Endothelial cell of umbilical vein (primary cell): ENCODE measurements at regions not wholly inside any gene's neighbourhood (a gene's known extent, or its start where the extent isn't known, plus 50 kb on each side); places are given as distances from the start of the nearest gene placed in this dataset.

Experiments
- BruUV-seq: library from RNA; stranded (reverse); fragments of 400-500 nt; replicated peaks from 2 replicates; lab custom pipeline; 2021; lab: Mats Ljungman, UMichigan
- CTCF ChIA-PET: fragments of 300-600, 350-600 bp; sonication (Branson Sonifier 250); formaldehyde crosslinking; loops from one replicate; lab custom pipeline; 2021; ENCODE audit warnings: antibody characterized with exemption, inconsistent platforms; lab: Charles Lee
- POLR2A ChIA-PET: fragments of 300-600, 350-600 bp; sonication (Branson Sonifier 250); formaldehyde crosslinking; loops from one replicate; lab custom pipeline; 2021; ENCODE audit warnings: antibody characterized with exemption, inconsistent platforms; lab: Charles Lee
- DNase-seq: peaks from one replicate; pipeline ENCODE4 v3.0.0-alpha.2; 2011; ENCODE audit warnings: low read depth, low spot score
- FAIRE-seq: peaks from 2 replicates; lab custom pipeline; 2011; peaks lifted over from hg19 to GRCh38; lab: Jason Lieb, UNC
- H2AFZ ChIP-seq: 2 replicates; pipeline ENCODE4 v1.6.0; 2012; ENCODE audit warnings: low read depth, low read length, control low read depth, inconsistent platforms
- H3K27ac ChIP-seq: 2 replicates; pipeline ENCODE4 v1.5.1; 2011; ENCODE audit warnings: low read depth, mild to moderate bottlenecking, control low read depth, low read length, moderate library complexity; ENCODE audit not compliant: insufficient read depth
- H3K27me3 ChIP-seq, 2 experiments: 2 replicates each; pipeline versions ENCODE4 v1.6.0 to v1.6.1; 2011; ENCODE audit warnings: low read length in 2 of 2, mixed read lengths in 1 of 2; ENCODE audit not compliant: control insufficient read depth in 2 of 2, insufficient read depth in 2 of 2
- H3K36me3 ChIP-seq, 2 experiments: 2 replicates in 1 of 2; 3 replicates in 1 of 2; pipeline ENCODE4 v1.5.1; 2011; ENCODE audit warnings: low read length in 2 of 2, mild to moderate bottlenecking in 1 of 2, moderate library complexity in 1 of 2; ENCODE audit not compliant: control insufficient read depth in 2 of 2, insufficient read depth in 2 of 2; ENCODE audit errors: extremely low read depth in 1 of 2
- H3K4me1 ChIP-seq: 3 replicates; pipeline ENCODE4 v1.5.1; 2011; ENCODE audit warnings: mild to moderate bottlenecking, low read length; ENCODE audit not compliant: control insufficient read depth, insufficient read depth; ENCODE audit errors: extremely low read depth
- H3K4me2 ChIP-seq: 2 replicates; pipeline ENCODE4 v1.6.1; 2011; ENCODE audit warnings: low read length, control low read depth, mixed read lengths; ENCODE audit not compliant: insufficient read depth
- H3K4me3 ChIP-seq, 3 experiments: fragments of 200-600 bp in 1 of 3; sonication (generic), shearing (Covaris generic) in 1 of 3; replicated peaks in 1 of 3; 2 replicates each; pipeline ENCODE4 v1.5.1; 2011 to 2016; ENCODE audit warnings: control low read depth in 3 of 3, low read length in 3 of 3, mild to moderate bottlenecking in 2 of 3, inconsistent platforms in 1 of 3, low read depth in 1 of 3, moderate library complexity in 1 of 3; ENCODE audit not compliant: insufficient read depth in 1 of 3
- H3K79me2 ChIP-seq: 2 replicates; pipeline ENCODE4 v1.6.0; 2012; ENCODE audit warnings: low read length, inconsistent platforms; ENCODE audit not compliant: control insufficient read depth, insufficient read depth
- H3K9ac ChIP-seq: replicated peaks from 2 replicates; pipeline ENCODE3; 2011; ENCODE audit warnings: low read length, control low read depth; ENCODE audit not compliant: insufficient read depth; ENCODE audit errors: extremely low read depth
- H3K9me1 ChIP-seq: replicated peaks from 3 replicates; pipeline ENCODE4 v1.6.0; 2011; ENCODE audit warnings: mild to moderate bottlenecking, low read length; ENCODE audit not compliant: control insufficient read depth, insufficient read depth; ENCODE audit errors: extremely low read depth
- H3K9me3 ChIP-seq: replicated peaks from 2 replicates; pipeline ENCODE4 v1.5.1; 2012; ENCODE audit warnings: low read length, inconsistent platforms; ENCODE audit not compliant: control insufficient read depth, insufficient read depth
- H4K20me1 ChIP-seq: replicated peaks from 2 replicates; pipeline ENCODE3; 2011; ENCODE audit warnings: mild to moderate bottlenecking, low read length; ENCODE audit not compliant: control insufficient read depth, insufficient read depth; ENCODE audit errors: extremely low read depth
- EZH2 ChIP-seq: IDR thresholded peaks from 2 replicates; pipeline ENCODE4 v1.6.1; 2012; ENCODE audit warnings: borderline replicate concordance, low read depth, mild to moderate bottlenecking, moderate library complexity, low read length, inconsistent platforms; ENCODE audit not compliant: severe bottlenecking
- FOS ChIP-seq: IDR thresholded peaks from 2 replicates; pipeline ENCODE4 v1.6.1; 2011; ENCODE audit warnings: mild to moderate bottlenecking, low read length, moderate library complexity, borderline replicate concordance; ENCODE audit not compliant: insufficient read depth
- GATA2 ChIP-seq: IDR thresholded peaks from 2 replicates; pipeline ENCODE4 v1.7.0; 2011; ENCODE audit warnings: low read depth, mild to moderate bottlenecking, moderate library complexity, mixed read lengths, low read length; ENCODE audit not compliant: insufficient read length, insufficient read depth
- JUN ChIP-seq: IDR thresholded peaks from 2 replicates; pipeline ENCODE4 v1.6.1; 2011; ENCODE audit warnings: borderline replicate concordance, low read depth; ENCODE audit not compliant: insufficient read length, insufficient read depth
- MAX ChIP-seq: IDR thresholded peaks from 2 replicates; pipeline ENCODE4 v1.6.1; 2011; ENCODE audit not compliant: insufficient read depth, insufficient read length
- MYC ChIP-seq: IDR thresholded peaks from one replicate; pipeline ENCODE4 v1.6.1; 2011; ENCODE audit warnings: mild to moderate bottlenecking, low read depth, low read length
- POLR2A ChIP-seq: IDR thresholded peaks from 2 replicates; pipeline ENCODE4 v1.6.1; 2012; ENCODE audit warnings: low read depth, mild to moderate bottlenecking, control low read depth, low read length
- POLR2AphosphoS5 ChIP-seq: IDR thresholded peaks from 2 replicates; pipeline ENCODE4 v1.6.1; 2012; ENCODE audit warnings: low read depth, mild to moderate bottlenecking, control low read depth, low read length, moderate library complexity; ENCODE audit not compliant: insufficient read depth
- dilution Hi-C: fragments of 300-500 bp; cut with MboI; formaldehyde crosslinking; loops from one replicate; pipeline ENCODE4 v1.15.0; 2019; ENCODE audit warnings: low sequenced_read_pairs; ENCODE audit not compliant: extremely low pct_ligation_motif_present
- intact Hi-C: fragments of 100-400 bp; cut with micrococcal nuclease; formaldehyde crosslinking; loops from one replicate; pipeline ENCODE4 v1.10.0; 2022
- TF ChIP-seq, protein P1 (sequence below), 2 donors: IDR thresholded peaks; 1 replicate in 1 of 2; 2 replicates in 1 of 2; pipeline ENCODE4 v1.5.1; 2011; ENCODE audit warnings: low read length in 2 of 2, mild to moderate bottlenecking in 2 of 2, moderate library complexity in 2 of 2, control low read depth in 1 of 2, inconsistent platforms in 1 of 2, low read depth in 1 of 2; ENCODE audit not compliant: insufficient read depth in 1 of 2; ENCODE audit errors: extremely low read depth in 1 of 2

DNA sequence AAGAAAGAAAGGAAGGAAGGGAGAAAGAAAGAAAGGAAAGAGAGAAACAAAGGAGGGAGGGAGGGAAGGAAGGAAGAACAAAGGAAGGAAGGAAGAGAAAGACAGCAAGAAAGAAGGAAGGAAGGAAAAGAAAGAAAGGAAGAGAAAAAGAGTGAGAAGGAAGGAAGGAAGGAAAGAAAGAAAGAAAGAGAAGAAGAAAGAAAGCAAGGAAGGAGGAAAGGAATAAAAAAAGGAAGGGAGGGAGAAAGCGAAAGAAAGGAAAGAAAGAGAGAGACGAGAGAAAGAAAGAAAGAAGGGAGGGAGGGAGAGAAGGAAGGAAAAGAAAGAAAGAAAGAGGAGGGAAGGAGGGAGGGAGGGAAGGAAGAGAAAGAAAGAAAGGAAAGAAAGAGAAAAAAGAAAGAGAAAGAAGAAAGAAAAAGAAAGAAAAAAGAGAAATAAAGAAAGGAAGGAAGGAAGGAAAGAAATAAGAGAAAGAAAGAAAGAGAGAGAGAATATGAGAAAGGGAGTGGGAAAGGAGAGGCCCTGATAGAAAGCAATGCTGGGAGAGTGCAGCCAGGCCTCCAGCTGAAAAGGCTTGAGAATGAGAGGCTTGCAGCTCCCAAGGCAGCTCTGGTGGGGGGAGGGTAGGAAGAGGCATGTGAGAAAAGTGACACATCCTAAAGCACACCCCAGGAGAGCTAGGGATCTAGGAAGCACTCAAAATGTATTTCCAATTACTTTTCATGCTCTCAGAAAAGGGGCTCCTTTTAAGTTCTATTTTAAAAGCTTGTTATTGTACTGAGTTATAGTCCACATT, 134.0 kb upstream of the ZIC3 start:
- DNase-seq, result no peak
- no peak overlapping the region for H3K4me3 ChIP-seq
- no TSS peak for BruUV-seq
- H2AFZ ChIP-seq, result no peak overlapping the region
- intact Hi-C loops, result no loop called here
- TF ChIP-seq, protein P1, sequence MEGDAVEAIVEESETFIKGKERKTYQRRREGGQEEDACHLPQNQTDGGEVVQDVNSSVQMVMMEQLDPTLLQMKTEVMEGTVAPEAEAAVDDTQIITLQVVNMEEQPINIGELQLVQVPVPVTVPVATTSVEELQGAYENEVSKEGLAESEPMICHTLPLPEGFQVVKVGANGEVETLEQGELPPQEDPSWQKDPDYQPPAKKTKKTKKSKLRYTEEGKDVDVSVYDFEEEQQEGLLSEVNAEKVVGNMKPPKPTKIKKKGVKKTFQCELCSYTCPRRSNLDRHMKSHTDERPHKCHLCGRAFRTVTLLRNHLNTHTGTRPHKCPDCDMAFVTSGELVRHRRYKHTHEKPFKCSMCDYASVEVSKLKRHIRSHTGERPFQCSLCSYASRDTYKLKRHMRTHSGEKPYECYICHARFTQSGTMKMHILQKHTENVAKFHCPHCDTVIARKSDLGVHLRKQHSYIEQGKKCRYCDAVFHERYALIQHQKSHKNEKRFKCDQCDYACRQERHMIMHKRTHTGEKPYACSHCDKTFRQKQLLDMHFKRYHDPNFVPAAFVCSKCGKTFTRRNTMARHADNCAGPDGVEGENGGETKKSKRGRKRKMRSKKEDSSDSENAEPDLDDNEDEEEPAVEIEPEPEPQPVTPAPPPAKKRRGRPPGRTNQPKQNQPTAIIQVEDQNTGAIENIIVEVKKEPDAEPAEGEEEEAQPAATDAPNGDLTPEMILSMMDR (IDR thresholded peaks at IDR 0.05; ENCODE audit: extremely low read depth in 1 of 2, insufficient read depth in 1 of 2, low read depth in 1 of 2, low read length in 2 of 2), result no peak
- TF ChIP-seq GATA2, result no peak
- dilution Hi-C loops, result no loop called here
- FAIRE-seq, result no peak
- POLR2A ChIA-PET, result no interaction called here
- peaks cover 12 to 22% of the 10 kb centered on the region in 2 experiments for H3K27me3 ChIP-seq
- no peaks in the 10 kb centered on the region for H4K20me1 ChIP-seq
- no peak overlapping the region for H3K4me2 ChIP-seq
- no peaks in the 10 kb centered on the region for H3K36me3 ChIP-seq
- CTCF ChIA-PET, result no interaction called here
- H3K9me3 ChIP-seq, result no peaks in the 10 kb centered on the region
- H3K9ac ChIP-seq, result no peak overlapping the region
- H3K27ac ChIP-seq, result no peak overlapping the region
- no peaks in the 10 kb centered on the region for H3K4me1 ChIP-seq
- no peaks in the 10 kb centered on the region for H3K9me1 ChIP-seq
- H3K79me2 ChIP-seq, result no peaks in the 10 kb centered on the region

DNA sequence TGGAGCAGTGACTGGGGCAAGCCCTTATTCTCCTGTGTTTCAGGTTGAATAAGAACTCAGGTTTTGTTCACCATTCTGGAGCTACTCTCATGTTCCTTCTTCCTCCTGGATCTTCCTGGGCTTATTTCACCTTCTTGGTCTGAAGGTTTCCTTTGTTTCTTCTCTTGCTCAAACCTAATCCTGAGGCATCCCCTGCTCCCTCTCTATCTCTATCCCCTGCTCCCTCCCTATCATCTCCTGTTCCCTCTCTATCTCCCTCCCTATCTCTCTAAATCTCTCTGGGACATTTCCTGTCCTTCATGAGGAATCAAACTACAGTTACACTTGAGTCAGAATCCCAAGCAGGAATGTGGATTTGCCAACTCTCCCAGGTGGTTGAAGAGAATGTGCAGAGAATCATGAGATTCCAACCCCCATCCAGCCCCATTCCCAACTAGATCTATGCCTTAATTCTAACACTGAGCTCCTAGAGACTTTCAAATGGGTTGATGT, 134.9 kb upstream of the ZIC3 start:
- Histone ChIP-seq H3K4me2 (no peak overlapping the region), H3K4me1 (no peaks in the 10 kb centered on the region), H2AFZ (no peak overlapping the region), H3K79me2 (no peaks in the 10 kb centered on the region), H3K36me3 (no peaks in the 10 kb centered on the region), H3K9ac (no peak overlapping the region), H3K4me3 (no peak overlapping the region), H3K9me1 (no peaks in the 10 kb centered on the region), H3K27ac (no peak overlapping the region), H3K27me3 (peaks cover 13 to 26% of the 10 kb centered on the region in 2 experiments), H3K9me3 (no peaks in the 10 kb centered on the region), H4K20me1 (no peaks in the 10 kb centered on the region)
- DNase-seq, result no peak
- no TSS peak for BruUV-seq
- dilution Hi-C loops, result no loop called here
- POLR2A ChIA-PET, result no interaction called here
- CTCF ChIA-PET, result no interaction called here
- intact Hi-C loops, result no loop called here
- FAIRE-seq, result no peak
- TF ChIP-seq MAX, result no peak
- no peak for TF ChIP-seq GATA2
- no peak for TF ChIP-seq FOS
- no peak for TF ChIP-seq EZH2
- TF ChIP-seq MYC, result no peak
- no peak for TF ChIP-seq POLR2A
- no peak for TF ChIP-seq POLR2AphosphoS5
- TF ChIP-seq, protein P1 (IDR thresholded peaks at IDR 0.05; ENCODE audit: extremely low read depth in 1 of 2, insufficient read depth in 1 of 2, low read depth in 1 of 2, low read length in 2 of 2), result no peak
- TF ChIP-seq JUN, result no peak
